Right atrium auricular region (tissue), 2 donors: ENCODE measurements at regions not wholly inside any gene's neighbourhood (a gene's known extent, or its start where the extent isn't known, plus 50 kb on each side); places are given as distances from the start of the nearest gene placed in this dataset.

ENCODE experiments used
- DNase-seq: peaks from one replicate; pipeline ENCODE4 v3.0.0-alpha.2; 2019; ENCODE audit warnings: low spot score
- H3K27ac ChIP-seq, 2 donors: fragments of 200-600 bp; sonication (generic); 1 replicate in 1 of 2; 2 replicates in 1 of 2; pipeline ENCODE4 v1.5.1; 2016 to 2019
- H3K27me3 ChIP-seq, 2 donors: fragments of 200-600 bp; sonication (generic); one replicate each; pipeline versions ENCODE4 v1.5.1 to v1.6.0; 2017 to 2019
- H3K36me3 ChIP-seq: fragments of 200-600 bp; sonication (generic); one replicate; pipeline ENCODE4 v1.5.1; 2016
- H3K4me1 ChIP-seq, 2 donors: fragments of 200-600 bp; sonication (generic); one replicate each; pipeline versions ENCODE4 v1.5.1 to v1.6.0; 2017 to 2019
- H3K4me3 ChIP-seq, 2 donors: fragments of 200-600 bp; sonication (generic); 1 replicate in 1 of 2; 2 replicates in 1 of 2; pipeline ENCODE4 v1.5.1; 2017 to 2019; ENCODE audit warnings: mild to moderate bottlenecking in 1 of 2, moderate library complexity in 1 of 2
- H3K9me3 ChIP-seq, 2 donors: fragments of 200-600 bp; sonication (generic); one replicate each; pipeline ENCODE4 v1.5.1; 2019
- TF ChIP-seq, protein P1 (sequence below), 2 donors: fragments of 200-600 bp; sonication (generic); IDR thresholded peaks; one replicate each; pipeline ENCODE4 v1.5.1; 2019; ENCODE audit warnings: antibody characterized with exemption in 2 of 2

GRCh38 chrX:113986427-113986826 lies 597.5 kb upstream of the HTR2C start:
- Histone ChIP-seq H3K27ac (no peak overlapping the region), H3K27me3 (no peaks in the 10 kb centered on the region), H3K4me3 (no peak overlapping the region), H3K36me3 (no peaks in the 10 kb centered on the region), H3K9me3 (no peaks in the 10 kb centered on the region), H3K4me1 (no peaks in the 10 kb centered on the region)
- TF ChIP-seq, protein P1, sequence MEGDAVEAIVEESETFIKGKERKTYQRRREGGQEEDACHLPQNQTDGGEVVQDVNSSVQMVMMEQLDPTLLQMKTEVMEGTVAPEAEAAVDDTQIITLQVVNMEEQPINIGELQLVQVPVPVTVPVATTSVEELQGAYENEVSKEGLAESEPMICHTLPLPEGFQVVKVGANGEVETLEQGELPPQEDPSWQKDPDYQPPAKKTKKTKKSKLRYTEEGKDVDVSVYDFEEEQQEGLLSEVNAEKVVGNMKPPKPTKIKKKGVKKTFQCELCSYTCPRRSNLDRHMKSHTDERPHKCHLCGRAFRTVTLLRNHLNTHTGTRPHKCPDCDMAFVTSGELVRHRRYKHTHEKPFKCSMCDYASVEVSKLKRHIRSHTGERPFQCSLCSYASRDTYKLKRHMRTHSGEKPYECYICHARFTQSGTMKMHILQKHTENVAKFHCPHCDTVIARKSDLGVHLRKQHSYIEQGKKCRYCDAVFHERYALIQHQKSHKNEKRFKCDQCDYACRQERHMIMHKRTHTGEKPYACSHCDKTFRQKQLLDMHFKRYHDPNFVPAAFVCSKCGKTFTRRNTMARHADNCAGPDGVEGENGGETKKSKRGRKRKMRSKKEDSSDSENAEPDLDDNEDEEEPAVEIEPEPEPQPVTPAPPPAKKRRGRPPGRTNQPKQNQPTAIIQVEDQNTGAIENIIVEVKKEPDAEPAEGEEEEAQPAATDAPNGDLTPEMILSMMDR (IDR thresholded peaks at IDR 0.05): no peak
- no peak for DNase-seq

DNA sequence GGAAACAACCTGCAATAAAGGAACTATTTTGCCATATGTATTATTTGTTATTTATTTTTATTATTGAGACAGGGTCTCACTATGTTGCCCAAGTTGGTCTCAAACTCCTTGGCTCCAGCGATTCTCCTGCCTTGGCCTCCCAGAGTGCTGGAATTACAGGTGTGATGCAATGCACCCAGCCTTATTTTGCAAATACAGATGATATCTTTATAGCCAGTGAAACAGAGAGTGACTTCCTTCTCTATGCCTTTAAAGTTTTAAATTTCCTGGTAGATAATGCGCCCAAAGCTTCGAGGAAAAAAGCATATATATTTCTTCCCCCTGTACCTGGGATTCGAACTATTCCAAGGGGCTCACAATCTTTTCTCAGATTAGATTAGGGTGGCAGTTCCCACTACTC lies 601.1 kb upstream of the HTR2C start:
- Histone ChIP-seq H3K27me3 (no peaks in the 10 kb centered on the region), H3K36me3 (no peaks in the 10 kb centered on the region), H3K27ac (no peak overlapping the region), H3K4me1 (no peaks in the 10 kb centered on the region), H3K4me3 (no peak overlapping the region), H3K9me3 (no peaks in the 10 kb centered on the region)
- TF ChIP-seq, protein P1 (IDR thresholded peaks at IDR 0.05): no peak
- no peak for DNase-seq

DNA sequence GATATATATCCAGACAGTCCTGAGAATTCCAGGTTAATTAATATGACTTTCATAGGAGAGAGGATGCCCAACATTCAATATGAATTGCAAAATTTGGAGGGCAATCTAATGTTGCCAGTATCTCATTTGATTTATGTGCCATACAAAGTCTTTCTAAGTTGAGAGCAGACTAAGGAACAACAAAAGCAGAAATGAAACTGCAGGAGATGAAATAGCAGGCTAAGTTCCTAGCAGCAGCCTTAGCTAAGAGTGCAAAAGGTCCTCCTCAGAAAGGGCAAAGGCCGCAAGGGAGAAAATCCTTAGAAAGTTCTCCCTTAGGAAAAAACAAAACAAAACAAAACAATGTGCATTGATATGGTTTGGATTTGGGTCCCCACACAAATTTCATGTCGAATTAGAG lies 602.9 kb upstream of the HTR2C start:
- no peak for DNase-seq
- TF ChIP-seq, protein P1 (IDR thresholded peaks at IDR 0.05): no peak
- H3K27me3 ChIP-seq: no peaks in the 10 kb centered on the region

DNA sequence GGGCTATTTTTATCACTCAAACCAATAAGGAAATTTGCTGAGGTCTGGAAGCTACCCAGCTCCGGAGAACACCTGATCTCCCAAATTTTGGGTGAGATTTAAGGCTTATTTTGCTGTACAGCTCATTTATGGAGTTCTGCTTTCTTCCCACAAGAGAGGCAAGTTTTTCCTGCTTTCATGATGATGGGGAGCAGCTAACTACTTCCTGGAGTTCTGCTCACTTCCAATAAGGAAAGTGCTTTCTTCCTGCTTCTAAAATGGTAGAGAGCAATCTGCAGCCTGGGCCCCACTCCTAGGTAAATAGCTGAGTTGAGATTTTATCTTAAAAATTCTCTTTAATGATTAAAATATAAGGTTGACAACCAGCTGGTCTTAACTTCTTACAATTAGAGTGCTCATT lies 606.0 kb upstream of the HTR2C start:
- Histone ChIP-seq H3K4me1 (no peaks in the 10 kb centered on the region), H3K4me3 (no peak overlapping the region), H3K9me3 (no peaks in the 10 kb centered on the region), H3K27me3 (no peaks in the 10 kb centered on the region), H3K36me3 (no peaks in the 10 kb centered on the region), H3K27ac (no peak overlapping the region)
- DNase-seq: no peak
- TF ChIP-seq, protein P1 (IDR thresholded peaks at IDR 0.05): no peak

More for the DNA sequence above, 602.9 kb upstream of the HTR2C start:
- H3K4me1 ChIP-seq: no peaks in the 10 kb centered on the region
- no peaks in the 10 kb centered on the region for H3K9me3 ChIP-seq
- H3K36me3 ChIP-seq: no peaks in the 10 kb centered on the region
- H3K4me3 ChIP-seq: no peak overlapping the region
- H3K27ac ChIP-seq: no peak overlapping the region

DNA sequence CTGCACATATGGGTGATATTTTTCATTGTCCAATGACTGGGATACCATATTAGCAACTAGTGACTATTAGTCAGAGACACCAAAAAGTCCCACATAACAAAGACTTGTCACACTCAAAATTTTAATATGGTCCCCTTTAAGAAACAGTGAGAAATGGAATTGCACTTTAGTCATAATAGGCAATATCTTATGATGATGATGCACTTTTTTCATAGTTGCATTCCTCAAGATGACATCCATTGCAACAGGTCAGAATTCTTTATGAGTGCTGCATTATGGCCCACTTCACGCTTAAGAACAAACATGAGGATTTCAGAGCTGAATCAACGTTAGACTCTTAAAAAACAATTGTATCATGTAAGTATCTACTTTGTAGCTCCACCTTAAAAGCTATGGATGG lies 608.4 kb upstream of the HTR2C start:
- no peaks in the 10 kb centered on the region for H3K4me1 ChIP-seq

GRCh38 chrX:113974881-113975280 lies 609.0 kb upstream of the HTR2C start:
- no peak for DNase-seq
- Histone ChIP-seq H3K4me3 (no peak overlapping the region), H3K27ac (no peak overlapping the region), H3K4me1 (no peaks in the 10 kb centered on the region), H3K27me3 (no peaks in the 10 kb centered on the region), H3K36me3 (no peaks in the 10 kb centered on the region), H3K9me3 (no peaks in the 10 kb centered on the region)
- TF ChIP-seq, protein P1 (IDR thresholded peaks at IDR 0.05): no peak

More for the DNA sequence above, 608.4 kb upstream of the HTR2C start:
- TF ChIP-seq, protein P1 (IDR thresholded peaks at IDR 0.05): no peak
- Histone ChIP-seq H3K27me3 (no peaks in the 10 kb centered on the region), H3K4me3 (no peak overlapping the region), H3K9me3 (no peaks in the 10 kb centered on the region), H3K27ac (no peak overlapping the region), H3K36me3 (no peaks in the 10 kb centered on the region)
- no peak for DNase-seq
